SK-MEL-5 (cell line): ENCODE measurements at regions not wholly inside any gene's neighbourhood (a gene's known extent, or its start where the extent isn't known, plus 50 kb on each side); places are given as distances from the start of the nearest gene placed in this dataset.

Experiments used
- DNase-seq: peaks from one replicate; pipeline ENCODE4 v3.0.0-alpha.2; 2016; ENCODE audit warnings: low read depth, low spot score
- in situ Hi-C: cut with HindIII; loops from 2 replicates; pipeline ENCODE4 v1.10.0; 2016; ENCODE audit warnings: low sequenced_read_pairs, high pct_unique_total_duplicates, low pct_unique_long_range_greater_than_20kb

GRCh38 chr2:78420132-78420531, 605.4 kb upstream of the REG3G start:
- in situ Hi-C loops: no loop called here
- no peak for DNase-seq

DNA sequence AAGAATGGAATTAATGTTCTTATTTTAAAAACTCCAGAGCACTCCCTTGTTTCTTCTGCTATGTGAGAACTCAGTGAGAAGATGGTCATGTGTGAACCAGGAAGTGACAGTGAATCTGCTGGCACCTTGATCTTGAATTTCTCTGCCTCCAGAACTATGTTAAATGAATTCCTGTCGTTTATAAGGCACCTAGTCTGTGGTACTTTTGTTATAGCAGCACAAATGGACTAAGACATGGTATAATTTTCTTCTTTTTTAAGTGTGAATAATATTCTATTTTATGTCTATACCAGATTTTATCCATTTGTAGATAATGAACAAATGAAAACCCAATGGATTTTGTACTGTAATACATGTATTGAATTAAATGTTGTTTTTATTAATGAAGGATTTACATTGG, 601.9 kb upstream of the REG3G start:
- no peak for DNase-seq
- in situ Hi-C loops: no loop called here

DNA sequence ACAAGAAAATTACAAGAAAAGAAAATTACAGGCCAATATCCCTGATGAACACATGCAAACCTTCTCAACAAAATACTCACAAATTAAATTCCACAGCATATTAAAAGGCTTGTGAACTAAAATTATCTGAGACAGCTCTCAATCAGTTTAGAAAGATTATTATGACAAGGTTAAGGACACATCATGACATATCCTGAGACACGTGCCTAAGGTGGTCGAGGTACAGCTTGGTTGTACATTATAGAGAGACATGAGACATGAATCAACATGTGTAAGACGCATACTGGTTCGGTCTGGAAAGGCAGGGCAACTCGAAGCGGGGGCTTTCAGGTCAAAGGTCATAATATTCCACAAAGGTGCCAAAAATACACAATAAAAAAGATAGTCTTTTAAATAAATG, 598.3 kb upstream of the REG3G start:
- DNase-seq: no peak
- in situ Hi-C loops: no loop called here

DNA sequence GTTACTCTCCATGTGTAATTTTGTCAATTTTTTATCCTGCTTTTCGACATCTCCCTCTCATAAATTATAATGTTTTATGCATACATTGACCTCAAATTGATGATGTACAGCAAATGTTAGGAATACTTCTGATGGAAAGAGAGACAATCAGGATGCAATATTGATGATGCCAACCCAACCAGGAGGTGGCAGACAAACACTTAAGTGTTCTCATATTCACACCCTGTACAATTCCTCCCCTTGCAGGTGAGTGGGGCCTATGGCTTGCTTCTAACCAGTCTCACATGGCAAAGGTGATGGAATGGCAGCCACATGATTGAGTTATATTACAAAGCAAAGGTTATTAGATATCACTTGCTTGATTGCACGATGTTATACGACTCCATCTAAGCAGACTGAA, 594.3 kb upstream of the REG3G start:
- peak; percentile 60 for DNase-seq
- in situ Hi-C loops: no loop called here

DNA sequence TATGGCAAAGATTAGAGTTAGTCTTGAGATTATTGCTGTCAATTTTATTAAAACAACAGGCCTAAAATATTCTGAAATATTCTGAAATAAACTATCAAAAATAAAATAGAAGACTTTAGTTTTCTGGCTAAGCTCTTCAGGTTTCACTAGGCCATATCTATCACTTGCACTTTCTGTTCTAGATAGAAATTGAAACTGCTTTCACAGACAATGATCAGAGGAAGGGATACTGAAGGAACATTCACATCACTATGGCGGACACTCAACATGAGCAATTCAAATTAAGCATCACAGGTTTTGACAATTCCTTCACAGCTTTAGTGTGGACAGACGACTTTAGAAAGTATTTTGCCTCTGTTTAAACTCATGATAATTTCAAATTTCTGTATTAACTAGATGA, 586.4 kb upstream of the REG3G start:
- in situ Hi-C loops: no loop called here
- DNase-seq: no peak

DNA sequence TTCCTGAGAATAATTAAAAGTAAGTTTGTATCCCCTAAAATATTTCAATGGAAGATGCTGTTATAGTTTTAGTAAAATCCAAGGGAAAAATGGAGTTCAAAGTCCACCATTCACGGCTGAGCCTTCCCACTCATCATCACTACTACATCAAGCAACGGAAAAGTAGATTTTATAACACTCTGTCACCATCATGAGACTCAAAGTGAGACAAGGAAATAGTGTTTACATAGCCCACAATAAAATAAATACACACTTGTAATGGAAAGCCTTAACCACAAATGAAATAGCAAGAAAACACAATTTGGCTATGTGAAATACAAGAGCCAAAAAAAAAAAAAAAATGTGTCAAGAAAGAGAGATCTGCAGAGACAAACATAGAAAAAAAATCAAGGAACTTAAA, 569.9 kb upstream of the REG3G start:
- in situ Hi-C loops: no loop called here
- DNase-seq: peak; percentile 85

DNA sequence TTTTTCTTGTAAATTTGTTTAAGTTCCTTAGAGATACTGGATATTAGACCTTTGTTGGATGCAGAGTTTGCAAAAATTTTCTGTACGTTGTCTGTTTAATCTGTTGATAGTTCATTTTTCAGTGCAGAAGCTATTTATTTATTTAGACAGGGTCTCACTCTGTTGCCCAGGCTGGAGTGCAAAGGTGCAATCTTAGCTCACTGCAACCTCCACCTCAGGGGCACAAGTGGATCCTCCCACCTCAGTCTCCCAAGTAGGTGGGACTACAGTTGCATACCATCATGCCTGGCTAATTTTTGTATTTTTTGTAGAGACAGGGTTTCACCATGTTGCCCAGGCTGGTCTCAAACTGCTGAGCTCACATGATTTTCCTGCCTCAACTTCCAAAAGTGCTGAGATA, 568.2 kb upstream of the REG3G start:
- no peak for DNase-seq
- in situ Hi-C loops: no loop called here

GRCh38 chr2:78465707-78466106, 559.8 kb upstream of the REG3G start:
- in situ Hi-C loops: no loop called here
- DNase-seq: peak; percentile 76

DNA sequence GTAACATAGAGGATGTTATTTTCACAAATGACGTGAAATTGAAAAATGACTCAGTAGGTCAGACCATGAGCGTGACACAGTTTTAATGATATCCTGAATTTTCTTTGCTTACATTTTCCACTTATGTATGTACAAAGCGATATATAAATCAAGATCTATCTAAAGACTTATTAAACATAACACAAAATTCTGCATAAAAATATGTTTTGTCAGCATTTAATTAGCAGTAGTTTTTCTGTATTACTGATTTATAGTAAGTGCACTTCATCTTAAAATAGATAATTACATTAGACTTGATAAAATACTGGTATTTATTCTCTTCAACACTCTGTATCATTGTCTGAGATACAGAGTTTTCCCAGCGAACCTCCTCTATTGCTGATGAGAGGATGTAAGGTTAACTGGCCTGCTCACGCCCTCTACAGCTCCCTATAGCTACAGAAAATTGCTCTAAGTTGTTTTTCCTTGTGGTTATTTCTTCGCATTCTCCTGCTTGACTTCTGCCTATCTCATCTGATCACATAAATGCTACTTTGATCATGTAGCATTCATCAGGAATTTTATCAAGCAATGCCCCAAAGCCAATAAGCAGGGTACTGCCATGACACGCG, 548.8 kb upstream of the REG3G start:
- DNase-seq: peak; percentile 49
- in situ Hi-C loops: no loop called here

GRCh38 chr2:78486565-78486964, 538.9 kb upstream of the REG3G start:
- in situ Hi-C loops: no loop called here
- DNase-seq: peak; percentile 40

GRCh38 chr2:78498125-78498524, 527.4 kb upstream of the REG3G start:
- in situ Hi-C loops: no loop called here
- no peak for DNase-seq

GRCh38 chr2:78506301-78506700, 519.2 kb upstream of the REG3G start:
- in situ Hi-C loops: no loop called here
- DNase-seq: no peak

- in situ Hi-C loops: no loop called here
- DNase-seq: no peak
Measured at GRCh38 chr2:78521938-78522337, 503.6 kb upstream of the REG3G start.

DNA sequence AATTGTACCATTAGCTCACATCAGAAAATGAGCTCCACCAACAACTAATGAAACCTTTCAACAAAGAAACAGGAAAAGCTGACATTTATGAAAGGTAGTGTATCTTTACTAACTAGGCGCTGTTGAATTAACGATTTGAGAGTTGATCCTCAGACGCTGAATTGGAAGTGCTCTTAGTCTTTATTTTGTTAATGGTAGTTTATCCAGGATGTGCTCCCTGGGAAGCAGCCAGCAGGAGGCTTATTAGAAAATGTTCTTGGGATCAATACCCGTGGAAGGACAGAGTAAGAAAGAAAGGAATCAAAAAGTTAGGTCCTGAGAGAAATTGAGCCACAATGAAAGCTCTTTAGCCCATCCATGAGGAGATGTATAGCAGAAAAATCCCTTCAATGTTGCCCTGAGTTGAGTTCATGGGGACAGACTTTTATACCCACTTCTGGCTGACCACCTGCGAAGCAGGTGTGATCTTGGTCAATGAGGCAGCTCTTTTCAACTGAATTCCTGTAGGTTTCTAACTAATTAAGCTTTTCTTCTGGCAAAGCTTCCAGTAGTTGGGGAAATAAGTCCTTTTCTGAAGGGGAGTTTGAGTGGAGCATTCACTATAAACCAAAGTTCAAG, 492.6 kb upstream of the REG3G start:
- in situ Hi-C loops: no loop called here
- DNase-seq: no peak

DNA sequence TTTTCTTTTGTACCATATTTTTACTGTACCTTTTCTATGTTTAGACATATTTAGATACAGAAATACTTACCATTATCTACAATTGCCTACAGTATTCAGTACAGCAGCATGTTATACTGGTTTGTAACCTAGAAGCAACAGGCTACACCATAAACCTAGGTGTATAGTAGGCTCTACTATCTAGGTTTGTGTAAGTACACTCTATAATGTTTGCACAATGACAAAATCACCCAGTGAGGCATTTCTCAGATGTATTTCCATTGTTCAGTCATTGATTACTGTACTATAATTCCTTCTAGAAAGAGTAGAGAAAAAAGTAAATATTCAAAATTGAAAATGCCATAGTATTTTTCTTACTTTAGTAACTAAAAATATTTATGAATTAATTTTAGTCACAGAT, 490.1 kb upstream of the REG3G start:
- DNase-seq: no peak
- in situ Hi-C loops: no loop called here

DNA sequence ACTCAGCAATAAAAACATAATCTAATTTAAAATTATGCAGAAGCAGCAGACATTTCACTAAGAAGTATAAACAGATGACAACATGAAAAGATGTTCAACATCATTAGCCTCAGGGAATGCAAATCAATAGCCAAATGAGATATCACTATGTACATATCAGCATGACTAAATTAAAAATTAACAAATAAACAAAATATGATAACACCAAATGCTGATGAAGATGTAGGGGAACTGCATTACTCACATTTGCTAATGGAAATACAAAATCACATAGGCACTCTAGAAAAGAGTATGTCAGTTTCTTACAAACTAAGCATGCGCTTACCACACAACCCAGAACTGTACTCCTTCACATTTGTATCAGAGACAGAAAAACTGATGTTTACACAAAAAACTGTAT, 487.2 kb upstream of the REG3G start:
- in situ Hi-C loops: no loop called here
- no peak for DNase-seq

DNA sequence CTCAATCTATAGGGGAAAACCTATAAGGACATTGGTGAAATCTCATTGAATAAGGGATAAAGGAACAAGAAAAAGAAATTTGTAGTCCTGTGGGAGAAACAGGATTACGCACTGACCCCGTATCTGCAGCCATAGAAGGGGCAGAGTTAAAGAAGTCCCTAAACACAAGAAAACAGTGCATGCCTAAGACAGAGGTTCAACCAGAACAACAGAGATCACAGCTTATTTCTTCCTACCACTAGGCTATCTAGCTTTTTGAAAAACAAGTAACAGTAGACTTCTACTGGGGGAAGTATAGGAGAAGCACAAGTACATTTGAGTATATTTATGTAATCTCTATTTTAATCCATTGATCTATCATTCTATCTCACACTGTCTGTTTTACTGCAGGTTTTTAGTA, 485.2 kb upstream of the REG3G start:
- in situ Hi-C loops: no loop called here
- peak; percentile 21 for DNase-seq

DNA sequence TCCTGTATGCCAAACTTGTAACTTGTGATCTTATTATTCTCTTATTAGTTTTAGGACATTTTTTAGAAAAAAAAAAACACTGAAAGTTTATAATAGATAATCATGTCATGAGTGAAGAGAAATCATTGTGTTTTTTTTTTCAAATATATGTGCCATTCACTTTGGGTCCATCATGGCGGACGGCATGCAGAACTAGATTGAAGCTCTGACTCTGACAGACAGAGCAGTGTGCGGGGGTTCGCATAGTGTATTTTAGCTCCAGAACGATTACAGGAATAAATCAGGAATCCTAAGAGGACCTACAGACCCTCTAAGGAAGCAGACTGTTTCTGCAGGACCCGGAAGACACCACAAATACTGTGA, 484.4 kb upstream of the REG3G start:
- peak; percentile 37 for DNase-seq
- in situ Hi-C loops: no loop called here

DNA sequence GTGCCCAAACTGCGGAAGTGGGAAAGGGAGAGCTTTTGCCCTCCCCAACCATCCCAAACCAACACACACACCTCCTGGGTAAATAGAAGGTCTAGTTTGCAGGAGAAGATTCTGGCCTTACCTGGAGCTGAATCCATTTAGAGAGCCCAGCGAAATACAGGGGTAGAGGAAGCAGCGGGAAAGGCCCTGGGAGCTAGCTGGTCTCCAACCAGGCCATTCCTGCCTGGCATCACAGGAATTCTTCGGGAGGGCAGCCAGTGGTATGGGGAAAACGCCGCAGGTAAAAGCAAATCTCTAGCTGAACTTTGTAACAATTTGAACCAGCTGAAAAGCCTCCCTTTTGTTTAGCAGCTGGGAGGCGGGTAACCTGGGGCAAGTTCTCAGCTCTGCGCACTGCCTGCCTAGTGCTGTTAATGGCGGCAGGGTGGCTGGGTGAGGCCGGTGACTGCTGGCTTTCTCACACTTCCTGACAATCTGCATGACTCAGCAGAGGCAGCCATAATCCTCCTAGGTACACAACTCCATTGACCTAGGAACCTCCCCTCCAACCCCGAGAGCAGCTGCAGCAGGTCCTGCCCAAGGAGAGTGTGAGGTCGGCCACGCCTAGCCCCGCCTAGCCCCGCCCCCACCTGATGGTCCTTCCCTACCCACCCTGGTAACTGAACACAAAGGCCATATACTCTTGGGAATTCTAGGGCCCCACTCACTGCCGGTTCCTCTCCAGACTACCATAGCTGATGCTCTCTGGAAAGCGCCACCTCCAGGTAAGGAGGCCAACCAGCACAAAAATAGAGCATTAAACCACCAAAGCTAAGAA, 483.8 kb upstream of the REG3G start:
- in situ Hi-C loops: no loop called here
- peak; percentile 95 for DNase-seq
